Superior temporal gyrus (tissue), 1 donor: ENCODE measurements at regions not wholly inside any gene's neighbourhood (a gene's known extent, or its start where the extent isn't known, plus 50 kb on each side); places are given as distances from the start of the nearest gene placed in this dataset.
"Not testable (repeated sequence)": the region's sequence is repeated elsewhere in the genome, so short reads cannot be mapped to it uniquely, and the experiment has no call there.

Experiments used
- DNase-seq: peaks from one replicate; pipeline ENCODE4 v3.0.0-alpha.2; 2016; ENCODE audit errors: extremely low spot score

DNA sequence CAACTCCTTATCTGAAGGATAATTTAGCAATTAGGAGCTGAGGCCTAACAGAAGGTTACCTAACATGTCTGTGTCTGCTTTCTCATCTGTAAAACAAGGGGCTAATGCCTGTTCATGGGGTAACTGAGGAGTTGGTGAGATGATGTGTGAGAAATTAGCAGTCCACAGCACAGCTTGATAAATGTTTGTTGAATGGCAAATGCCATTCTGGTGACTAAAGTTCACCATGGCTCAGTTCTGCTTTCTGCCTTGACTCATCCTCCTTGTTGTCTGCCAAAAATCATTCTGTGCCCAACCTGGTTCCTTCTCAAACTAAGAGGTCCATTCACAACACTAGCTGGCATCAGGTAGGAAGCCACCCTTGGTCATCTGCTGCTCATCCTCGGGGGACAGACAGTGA lies 552.0 kb upstream of the KLF4 start:
- no peak for DNase-seq

DNA sequence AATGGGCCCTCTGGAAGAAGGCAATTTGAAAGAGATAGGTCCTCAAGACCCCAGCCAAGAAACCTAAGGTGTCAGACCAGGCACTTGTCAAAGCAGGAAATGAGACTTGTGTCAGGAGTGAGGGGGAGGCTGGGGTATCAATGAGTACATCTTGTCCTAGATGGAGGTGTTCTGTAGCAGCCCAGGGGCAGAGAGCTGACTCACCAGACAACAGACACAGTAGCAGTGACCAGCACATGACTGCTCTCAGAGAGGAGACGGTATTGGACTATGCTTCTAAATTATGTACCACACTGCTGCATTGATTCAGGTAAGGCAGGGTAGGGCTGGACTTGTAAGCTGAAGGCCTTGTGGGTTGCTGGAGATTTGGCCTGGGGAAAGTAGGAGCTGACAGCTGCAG lies 551.2 kb upstream of the KLF4 start:
- DNase-seq: no peak

DNA sequence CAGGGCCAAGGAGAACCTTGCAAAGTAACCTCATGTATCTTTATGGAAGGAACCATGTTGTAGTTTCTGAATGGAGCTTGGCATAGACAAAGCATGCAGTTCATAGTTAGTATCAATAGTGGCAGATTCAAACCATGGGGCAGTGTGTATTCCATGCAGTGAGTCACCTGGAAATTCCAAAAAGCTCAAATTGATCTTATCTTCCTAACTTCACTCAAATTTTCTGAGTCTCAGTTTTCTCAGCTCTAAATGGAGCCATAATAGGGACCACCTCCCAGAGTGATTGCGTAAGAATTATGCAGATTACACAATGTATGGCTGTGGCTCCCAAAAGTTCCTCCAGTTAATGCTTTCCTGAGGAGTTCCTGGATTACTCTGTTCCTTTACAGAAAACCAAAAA lies 549.9 kb upstream of the KLF4 start:
- DNase-seq: no peak

DNA sequence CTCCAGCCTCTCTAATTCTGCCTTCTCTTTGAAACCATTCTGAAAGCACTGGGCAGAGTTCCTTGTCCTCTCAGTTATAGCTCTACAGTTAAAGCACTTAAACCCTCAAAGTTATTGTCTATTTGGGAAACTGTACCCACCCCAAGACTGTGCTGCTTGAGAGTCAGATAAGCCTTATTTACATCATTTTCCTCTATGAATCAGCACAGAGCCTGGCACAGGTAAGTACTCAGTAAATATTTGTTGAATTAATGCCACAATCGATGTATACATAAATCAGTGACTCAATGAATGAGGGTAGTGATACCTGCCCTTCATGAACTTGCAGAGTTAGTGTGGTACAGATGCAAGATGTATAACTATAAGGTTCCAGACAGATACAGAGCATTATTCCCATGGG lies 549.4 kb upstream of the KLF4 start:
- DNase-seq: no peak

DNA sequence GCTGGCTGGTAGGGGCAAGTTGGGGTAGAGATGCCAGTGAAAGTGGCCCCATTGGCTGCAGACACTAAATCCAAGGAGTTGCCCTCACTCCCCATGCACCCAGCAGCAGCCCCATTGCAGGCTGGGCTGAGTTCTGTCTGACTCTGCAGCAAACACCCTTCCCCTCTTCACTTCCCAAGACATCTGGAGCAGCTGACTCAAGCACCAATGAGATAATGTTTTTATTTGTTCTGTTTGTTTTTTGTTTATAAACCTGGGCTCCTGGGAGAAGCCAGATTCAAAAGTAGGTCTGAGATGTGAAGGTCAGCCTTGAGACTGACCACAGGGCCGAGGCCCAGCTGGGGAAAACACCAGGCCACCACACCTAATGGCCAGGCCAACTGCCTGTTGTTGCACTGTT lies 545.9 kb upstream of the KLF4 start:
- no peak for DNase-seq

DNA sequence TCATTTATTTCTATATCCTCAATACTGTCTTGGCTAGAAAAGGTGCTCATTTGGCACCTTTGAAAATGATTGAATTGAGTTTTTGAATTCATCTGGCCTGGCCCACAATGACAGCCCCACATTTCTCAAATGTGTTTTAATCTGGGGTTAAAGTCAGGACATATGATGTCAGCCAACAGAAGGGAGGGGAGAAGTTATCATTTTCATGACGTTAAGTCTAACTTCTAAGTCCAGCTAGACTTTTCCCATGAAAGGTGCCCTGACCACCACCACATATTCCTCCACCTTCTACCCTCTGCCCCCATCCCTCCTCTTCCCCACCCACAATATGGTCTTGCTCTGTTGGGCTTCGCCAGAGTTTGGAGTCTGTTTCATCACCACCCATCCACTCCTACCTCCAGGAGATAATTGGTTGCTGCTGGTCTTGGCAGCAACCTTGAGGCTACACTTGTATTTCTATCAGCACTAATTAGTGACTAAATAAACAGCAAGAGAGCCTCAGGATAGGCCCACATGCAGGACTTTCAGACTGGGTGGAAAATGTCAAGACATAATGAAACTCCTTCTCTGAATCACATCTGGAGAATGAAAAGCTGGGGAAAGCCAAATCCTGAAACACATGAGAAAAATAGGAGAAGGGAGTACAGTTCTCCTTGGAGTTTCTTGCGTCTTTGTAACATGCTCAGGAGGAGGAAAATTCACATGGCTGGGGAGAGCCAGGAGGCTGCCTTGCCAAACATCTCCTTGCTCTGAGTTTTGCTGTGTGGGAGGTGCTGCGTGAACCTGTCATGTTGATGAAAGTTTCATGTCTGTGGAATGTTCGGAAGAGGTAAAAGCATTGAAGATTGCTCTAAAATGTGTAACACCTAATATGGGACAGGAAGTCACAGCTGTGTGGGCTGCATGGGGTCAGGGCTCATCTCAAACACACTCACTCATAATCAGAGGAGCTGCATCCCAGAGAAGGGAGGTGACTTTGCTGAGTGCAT lies 544.7 kb upstream of the KLF4 start:
- no peak for DNase-seq

DNA sequence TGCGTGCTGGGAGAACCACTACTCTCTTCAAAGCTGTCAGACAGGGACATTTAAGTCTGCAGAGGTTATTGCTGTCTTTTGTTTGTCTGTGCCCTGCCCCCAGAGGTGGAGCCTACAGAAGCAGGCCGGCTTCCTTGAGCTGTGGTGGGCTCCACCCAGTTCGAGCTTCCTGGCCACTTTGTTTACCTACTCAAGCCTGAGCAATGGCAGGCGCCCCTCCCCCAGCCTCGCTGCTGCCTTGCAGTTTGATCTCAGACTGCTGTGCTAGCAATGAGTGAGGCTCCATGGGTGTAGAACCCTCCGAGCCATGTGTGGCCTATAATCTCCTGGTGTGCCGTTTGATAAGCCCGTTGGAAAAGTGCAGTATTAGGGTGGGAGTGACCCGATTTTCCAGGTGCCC lies 542.5 kb upstream of the KLF4 start:
- DNase-seq: not testable (repeated sequence)

DNA sequence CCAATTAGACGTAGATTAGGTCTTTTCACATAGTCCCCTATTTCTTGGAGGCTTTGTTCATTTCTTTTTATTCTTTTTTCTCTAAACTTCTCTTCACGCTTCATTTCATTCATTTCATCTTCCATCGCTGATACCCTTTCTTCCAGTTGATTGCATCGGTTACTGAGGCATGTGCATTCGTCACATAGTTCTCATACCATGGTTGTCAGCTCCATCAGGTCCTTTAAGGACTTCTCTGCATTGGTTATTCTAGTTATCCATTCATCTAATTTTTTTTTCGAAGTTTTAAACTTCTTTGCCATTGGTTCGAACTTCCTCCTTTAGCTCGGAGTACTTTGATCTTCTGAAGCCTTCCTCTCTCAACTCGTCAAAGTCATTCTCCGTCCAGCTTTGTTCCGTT lies 541.7 kb upstream of the KLF4 start:
- not testable (repeated sequence) for DNase-seq

DNA sequence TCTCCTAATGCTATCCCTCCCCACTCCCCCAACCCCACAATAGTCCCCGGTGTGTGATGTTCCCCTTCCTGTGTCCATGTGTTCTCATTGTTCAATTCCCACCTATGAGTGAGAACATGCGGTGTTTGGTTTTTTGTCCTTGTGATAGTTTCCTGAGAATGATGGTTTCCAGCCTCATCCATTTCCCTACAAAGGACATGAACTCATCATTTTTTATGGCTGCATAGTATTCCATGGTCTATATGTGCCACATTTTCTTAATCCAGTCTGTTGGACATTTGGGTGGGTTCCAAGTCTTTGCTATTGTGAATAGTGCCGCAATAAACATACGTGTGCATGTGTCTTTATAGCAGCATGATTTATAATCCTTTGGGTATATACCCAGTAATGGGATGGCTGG lies 537.1 kb upstream of the KLF4 start:
- DNase-seq: not testable (repeated sequence)

DNA sequence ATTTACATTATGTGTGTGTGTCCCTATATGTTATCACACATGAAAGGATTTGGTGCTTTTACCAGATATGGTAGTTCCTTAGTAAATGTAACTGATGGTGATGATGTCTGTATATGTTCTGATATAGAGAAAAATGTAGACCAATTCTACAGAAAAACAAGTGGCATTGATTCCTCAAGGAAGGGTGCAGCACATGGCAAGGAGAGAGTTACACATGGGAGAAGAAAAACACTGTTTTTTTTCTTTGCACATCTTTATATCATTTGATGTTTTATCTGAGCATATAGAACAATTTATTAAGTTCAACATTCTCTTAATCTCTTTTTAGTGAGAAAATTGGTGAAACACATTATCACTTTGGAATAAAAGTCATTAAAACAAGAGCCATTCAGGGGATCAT lies 535.0 kb upstream of the KLF4 start:
- no peak for DNase-seq

DNA sequence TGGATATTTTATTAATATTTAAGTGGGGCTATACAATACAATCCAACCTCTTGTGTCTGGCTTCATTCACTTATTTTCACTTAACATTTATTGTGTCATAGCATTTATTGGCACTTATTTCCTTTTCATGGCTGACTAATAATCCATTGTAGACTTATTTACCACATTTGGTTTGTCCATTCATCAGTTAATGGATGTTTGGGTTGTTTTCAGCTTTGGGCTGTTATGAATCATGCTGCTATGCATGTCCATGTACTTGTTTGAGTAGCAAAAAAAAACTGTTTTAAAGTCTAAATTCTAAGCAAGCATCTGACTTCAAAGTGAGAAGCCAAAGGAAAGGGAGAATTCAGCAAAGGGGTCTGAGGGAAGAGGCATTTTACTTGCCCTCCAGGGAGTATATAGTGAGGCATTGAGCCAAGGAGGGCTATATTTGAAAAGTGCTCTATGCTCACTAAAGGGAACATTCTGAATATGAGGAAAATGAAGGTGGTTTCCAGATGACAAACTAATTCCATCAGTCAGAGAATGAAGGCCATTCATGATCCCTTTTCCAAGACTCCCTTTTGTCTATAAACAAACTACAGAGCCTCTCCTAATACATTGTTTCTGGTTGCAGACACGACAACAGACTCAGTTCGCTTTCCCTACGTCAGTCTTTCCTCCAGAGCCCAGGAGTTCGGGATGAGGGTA lies 532.8 kb upstream of the KLF4 start:
- DNase-seq: no peak

DNA sequence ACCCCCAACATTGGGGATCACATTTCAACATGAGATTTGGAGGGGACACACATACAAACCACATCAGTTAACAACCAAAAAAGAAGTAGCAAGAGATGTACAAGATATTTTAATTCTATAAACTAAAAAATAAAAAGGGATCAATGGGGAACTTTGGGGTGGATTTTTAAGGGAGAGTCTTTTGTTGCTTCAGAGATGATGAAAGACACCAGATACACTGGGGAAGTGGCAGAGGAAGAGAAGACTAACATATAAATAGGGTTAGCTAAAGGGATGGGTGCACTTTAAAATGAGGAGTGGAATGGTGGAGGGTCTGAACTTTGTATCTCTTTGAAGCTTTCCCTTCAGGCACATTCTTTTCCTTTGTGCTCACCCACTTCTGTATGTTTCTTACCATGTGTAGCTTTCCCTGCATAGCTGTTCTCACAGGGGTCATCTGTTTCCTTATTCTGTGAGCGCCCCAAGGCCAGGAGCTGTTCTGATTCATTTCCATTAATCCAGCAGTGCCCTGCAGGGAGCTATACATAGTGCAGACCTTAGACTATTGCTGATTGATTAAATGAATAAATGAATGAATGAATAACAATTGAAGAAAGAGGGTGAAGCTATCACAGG lies 531.6 kb upstream of the KLF4 start:
- no peak for DNase-seq

DNA sequence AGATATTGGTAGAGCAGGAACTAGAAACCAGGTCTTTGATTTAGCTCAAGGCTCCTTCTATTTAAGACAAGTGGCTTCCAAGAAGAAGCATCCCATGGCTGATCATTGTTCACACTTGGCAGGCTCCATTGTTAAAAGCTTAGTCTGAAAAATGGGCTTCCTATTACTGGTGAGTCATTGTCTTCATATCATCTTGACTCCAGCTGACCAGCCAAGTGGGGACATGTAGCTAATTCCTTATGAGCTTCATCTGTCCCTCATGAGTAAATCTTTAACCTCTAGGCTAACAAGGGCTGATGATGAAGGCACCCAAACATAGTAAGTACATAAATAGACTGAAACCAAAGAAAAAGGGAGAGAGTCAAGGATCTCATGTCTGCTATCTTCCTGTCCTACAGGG lies 530.3 kb upstream of the KLF4 start:
- DNase-seq: no peak

DNA sequence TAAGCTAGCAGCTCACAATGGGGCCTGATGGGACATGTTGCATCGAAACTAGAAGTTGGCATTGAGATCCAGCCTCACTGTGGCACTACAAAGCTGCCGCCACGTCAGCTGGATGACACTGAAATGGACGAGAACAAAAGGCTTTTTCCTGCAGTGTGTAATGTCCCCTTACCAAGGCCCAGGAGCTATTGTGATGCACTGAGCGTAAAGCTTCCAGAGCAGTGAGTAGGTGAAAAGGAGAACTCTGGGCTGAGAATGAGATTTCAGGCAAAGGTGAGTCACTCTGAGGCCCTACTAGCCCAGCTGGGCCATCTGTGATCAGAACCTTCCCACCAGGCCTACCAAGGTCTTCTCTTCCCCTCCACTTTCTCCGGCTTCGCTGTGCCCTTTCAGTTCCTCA lies 528.1 kb upstream of the KLF4 start:
- DNase-seq: no peak

DNA sequence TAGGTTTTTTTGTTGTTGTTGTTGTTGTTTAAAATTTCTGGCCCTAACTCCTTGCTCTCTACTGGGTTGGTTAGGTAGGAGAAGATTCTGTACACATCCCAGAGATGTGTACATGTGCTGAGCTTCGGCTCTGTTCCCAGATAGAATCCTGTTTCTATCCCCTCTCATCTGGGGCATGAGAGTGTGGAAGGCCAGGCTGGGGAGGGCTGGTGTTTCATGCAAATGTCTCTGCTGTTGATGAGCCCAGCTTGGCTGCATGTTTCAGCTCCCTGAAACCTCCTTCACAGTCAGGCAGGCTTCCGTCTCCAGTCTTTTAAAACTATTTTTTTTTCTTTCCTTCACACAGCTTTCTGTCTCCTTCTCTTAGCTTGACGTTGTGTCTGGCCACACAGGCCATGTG lies 526.9 kb upstream of the KLF4 start:
- no peak for DNase-seq

DNA sequence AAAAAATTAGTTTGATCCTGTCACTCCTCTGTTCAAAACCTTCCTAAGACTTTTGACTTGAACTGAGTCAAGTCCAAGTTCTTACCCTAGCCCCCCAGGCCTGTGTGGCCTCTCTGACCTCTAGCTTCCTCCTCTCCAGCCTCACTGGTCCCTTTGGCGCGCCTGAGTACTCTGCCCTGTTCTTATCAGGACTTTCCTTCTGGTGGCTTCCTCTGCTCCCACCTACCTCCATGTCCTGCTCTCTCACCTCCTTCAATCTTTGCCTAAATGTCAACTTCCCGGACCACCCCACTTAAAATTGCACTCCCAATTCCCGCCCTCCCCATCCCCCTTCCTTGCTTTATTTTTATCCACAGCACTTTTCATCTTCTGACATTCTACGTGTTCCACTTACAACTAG lies 526.1 kb upstream of the KLF4 start:
- no peak for DNase-seq

DNA sequence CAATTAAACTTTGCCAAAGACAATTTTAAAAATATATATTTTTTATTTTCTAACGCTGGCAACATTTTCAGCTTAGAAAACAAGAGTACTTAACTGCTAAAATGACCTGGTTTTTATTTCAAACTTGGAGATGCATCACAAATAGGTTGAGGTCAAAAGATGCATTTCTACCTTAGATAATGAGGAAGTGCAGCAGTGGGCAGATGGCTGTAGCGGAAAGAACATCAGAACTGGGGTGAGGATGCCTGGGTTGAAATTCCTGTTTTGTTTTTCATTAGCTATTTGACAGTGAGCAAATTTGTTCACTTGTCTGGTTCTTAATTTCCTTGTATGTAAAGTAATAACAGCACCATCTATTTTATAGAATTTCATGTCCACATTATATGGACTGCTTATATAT lies 524.8 kb upstream of the KLF4 start:
- no peak for DNase-seq

DNA sequence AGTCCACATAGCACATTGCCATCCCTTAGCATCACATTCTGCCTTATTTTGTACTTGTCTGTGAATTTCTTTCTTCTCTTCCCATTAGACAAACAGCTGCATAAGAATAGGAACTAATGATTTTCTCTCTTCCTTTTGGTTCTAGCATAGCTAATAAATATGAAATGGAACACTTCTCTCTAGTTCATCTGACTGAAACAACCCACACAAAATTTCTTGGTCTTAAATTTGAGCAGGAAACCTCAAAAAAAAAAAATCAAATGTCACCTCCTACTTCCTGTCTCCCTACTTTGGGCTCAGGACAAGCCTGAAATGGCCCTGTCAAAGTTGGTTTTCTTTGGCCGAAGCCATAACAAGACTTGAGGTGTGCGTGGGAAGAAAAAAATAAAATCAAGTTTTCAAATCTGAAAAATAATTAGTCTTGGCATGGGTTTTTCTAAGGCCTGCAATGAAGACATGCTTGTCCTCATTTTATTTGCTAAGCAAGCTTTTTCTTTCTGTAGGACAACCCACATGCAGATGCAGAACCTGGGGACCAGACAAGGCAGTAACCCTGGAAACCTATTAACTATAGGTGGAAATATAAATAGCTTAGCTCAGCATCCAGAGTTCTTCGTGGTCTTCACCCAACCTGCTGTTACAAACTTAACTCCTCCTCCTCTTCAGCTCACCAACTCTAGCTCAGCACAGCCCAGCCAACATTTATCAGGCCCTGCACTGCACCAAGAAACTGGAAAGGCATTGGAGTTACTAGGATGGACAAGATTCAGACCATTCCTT lies 523.5 kb upstream of the KLF4 start:
- no peak for DNase-seq

DNA sequence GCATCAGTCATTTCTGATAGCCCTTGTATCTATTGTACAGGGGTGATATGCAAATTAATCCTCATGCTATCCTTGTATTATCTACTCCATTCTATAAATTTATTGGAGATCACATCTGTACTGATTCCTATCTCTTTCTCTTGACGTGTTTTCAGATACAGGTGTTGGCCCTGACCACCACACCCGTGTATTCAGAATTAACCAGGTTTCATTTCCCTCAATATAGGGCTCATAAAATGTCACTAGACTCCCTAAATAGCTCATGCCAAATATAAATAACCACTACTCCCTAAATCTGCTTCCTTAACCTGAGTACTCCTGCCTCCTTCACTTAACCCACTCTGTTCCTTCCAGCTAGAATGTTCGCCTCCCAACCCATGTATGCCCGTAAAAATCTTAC lies 522.8 kb upstream of the KLF4 start:
- no peak for DNase-seq

DNA sequence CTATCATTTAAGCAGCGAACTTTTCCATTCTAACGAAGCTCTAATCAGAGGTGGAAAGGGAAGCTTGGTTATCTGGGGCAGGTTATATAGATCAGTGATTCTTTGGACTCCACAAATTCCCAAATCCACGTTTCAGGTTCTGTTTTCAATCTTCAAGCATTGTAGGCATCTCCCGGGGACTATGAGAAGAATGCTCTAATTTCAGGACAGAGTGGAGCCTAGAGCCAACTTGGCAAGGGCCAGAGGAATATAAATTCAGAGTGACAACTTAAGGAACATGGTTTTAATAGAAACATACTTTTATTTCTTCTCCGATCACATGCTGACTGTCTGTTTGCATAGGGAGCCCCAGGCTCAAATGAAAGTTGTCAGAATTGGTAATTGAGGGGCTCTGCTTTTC lies 514.0 kb upstream of the KLF4 start:
- no peak for DNase-seq

DNA sequence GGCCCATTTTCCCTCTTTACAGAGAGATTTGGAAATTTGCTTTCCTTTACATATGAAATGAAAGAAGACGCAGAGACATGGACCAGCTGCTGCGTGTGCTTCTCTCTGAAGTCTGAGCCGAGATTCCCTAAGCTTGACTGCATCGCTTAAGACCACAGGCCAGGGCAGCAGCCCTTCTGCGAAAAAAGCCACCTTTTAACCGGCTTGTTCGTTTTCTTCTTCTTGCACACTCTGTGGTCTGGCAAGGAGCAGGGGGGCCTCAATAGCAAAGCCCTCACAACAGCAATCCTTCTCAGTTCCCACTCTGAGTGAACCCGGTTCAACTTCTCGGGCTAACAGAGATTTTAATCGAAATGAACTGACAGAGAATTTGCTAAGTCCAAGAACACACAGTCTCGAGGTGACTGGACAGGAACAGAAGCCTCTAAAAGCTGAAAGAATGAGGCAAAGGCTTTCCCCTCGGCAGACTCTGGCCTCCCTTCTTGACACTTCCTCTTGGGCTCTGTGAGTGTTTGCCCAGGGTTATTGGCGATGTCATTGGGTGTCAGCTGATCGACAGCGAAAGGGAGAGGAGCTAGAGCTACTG lies 512.9 kb upstream of the KLF4 start:
- DNase-seq: no peak

DNA sequence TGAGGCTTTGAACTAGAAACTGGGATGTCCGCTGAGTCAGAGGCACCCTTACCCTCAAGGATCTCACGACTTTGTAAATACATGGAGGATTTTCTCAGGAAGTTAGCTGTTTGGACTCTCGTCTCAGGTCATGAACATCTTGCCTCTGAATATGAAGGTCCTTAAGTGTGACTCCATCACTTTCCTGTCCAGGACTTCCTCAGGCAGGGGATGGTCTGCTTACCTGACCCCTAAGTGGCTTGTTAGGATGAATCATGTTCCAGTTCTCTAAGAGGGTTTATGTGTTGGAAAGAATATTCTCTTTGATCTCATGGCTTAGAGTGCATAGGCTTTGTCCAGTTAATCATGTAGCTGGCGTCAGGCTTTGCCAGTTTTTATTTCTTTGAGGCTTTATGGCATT lies 511.7 kb upstream of the KLF4 start:
- DNase-seq: no peak
